K562 (cell line): ENCODE measurements at regions not wholly inside any gene's neighbourhood (a gene's known extent, or its start where the extent isn't known, plus 50 kb on each side); places are given as distances from the start of the nearest gene placed in this dataset.

Experiments used
- ATAC-seq: fragments of 200-7000 bp; cut with Tn5 transposase; 3 replicates; pipeline ENCODE4 v1.9.1; 2020; ENCODE audit warnings: moderate library complexity
- BruUV-seq: library from RNA; stranded (reverse); fragments of 400-500 nt; replicated peaks from 2 replicates; lab custom pipeline; 2021; lab: Mats Ljungman, UMichigan
- CTCF ChIA-PET: fragments of 300-600 bp; formaldehyde crosslinking; extraction: SDS; loops from one replicate; lab custom pipeline; 2021; ENCODE audit warnings: low intra/inter-chr PET ratio; lab: Yijun Ruan, JAX
- POLR2A ChIA-PET: fragments of 300-600, 350-650 bp; sonication (Branson Sonifier 250); formaldehyde crosslinking; extraction: SDS; loops from one replicate; lab custom pipeline; 2021; ENCODE audit warnings: antibody characterized with exemption, inconsistent platforms; lab: Yijun Ruan, JAX
- DNase-seq, 4 experiments: peaks; one replicate each; pipeline versions ENCODE4 v3.0.0 to v3.0.0-alpha.2; 2011 to 2018; ENCODE audit warnings: low spot score in 3 of 4, mixed read lengths in 3 of 4; ENCODE audit errors: extremely low read depth in 1 of 4
- FAIRE-seq: peaks from 2 replicates; lab custom pipeline; 2011; peaks lifted over from hg19 to GRCh38; lab: Jason Lieb, UNC
- H2AFZ ChIP-seq: 2 replicates; pipeline ENCODE4 v1.6.0; 2011; ENCODE audit warnings: low read depth, low read length, control low read depth, inconsistent platforms
- H3K27ac ChIP-seq: fragments of 200-600 bp; 3 replicates; pipeline ENCODE4 v1.8.0; 2011; ENCODE audit warnings: low read depth, mild to moderate bottlenecking, control low read depth, inconsistent platforms, low read length, moderate library complexity, mixed read lengths; ENCODE audit errors: extremely low read depth
- H3K27me3 ChIP-seq, 2 experiments: fragments of 300-600 bp in 1 of 2; 2 replicates in 1 of 2; 3 replicates in 1 of 2; pipeline versions ENCODE4 v1.6.0 to v1.8.0; 2011; ENCODE audit warnings: inconsistent platforms in 2 of 2, low read length in 2 of 2, mild to moderate bottlenecking in 1 of 2, mixed read lengths in 1 of 2, moderate library complexity in 1 of 2; ENCODE audit not compliant: control insufficient read depth in 2 of 2, insufficient read depth in 2 of 2
- H3K36me3 ChIP-seq: fragments of 300-600 bp; 3 replicates; pipeline ENCODE4 v1.8.0; 2011; ENCODE audit warnings: mild to moderate bottlenecking, low read length, inconsistent platforms; ENCODE audit not compliant: control insufficient read depth, insufficient read depth
- H3K4me1 ChIP-seq, 2 experiments: fragments of 200-600 bp in 1 of 2; replicated peaks in 1 of 2; 2 replicates in 1 of 2; 3 replicates in 1 of 2; pipeline versions ENCODE4 v1.5.1 to v1.8.0; 2011; ENCODE audit warnings: inconsistent platforms in 2 of 2, low read length in 2 of 2, mild to moderate bottlenecking in 1 of 2, mixed read lengths in 1 of 2, moderate library complexity in 1 of 2; ENCODE audit not compliant: control insufficient read depth in 2 of 2, insufficient read depth in 2 of 2
- H3K4me2 ChIP-seq: 2 replicates; pipeline ENCODE4 v1.6.1; 2011; ENCODE audit warnings: low read length, control low read depth, inconsistent platforms, mixed read lengths; ENCODE audit not compliant: insufficient read depth
- H3K4me3 ChIP-seq: fragments of 200-600 bp; sonication (generic), shearing (Covaris generic); 2 replicates; pipeline ENCODE4 v1.5.1; 2016; ENCODE audit warnings: control low read depth, inconsistent platforms
- H3K79me2 ChIP-seq: fragments of 200-600 bp; 3 replicates; pipeline ENCODE4 v1.8.0; 2011; ENCODE audit warnings: low read length, inconsistent platforms; ENCODE audit not compliant: control insufficient read depth, insufficient read depth
- H3K9ac ChIP-seq, 2 experiments: 2 replicates each; pipeline versions ENCODE4 v1.6.0 to v1.6.1; 2011; ENCODE audit warnings: low read depth in 2 of 2, low read length in 2 of 2, control low read depth in 1 of 2, inconsistent platforms in 1 of 2, mild to moderate bottlenecking in 1 of 2, mixed read lengths in 1 of 2; ENCODE audit not compliant: insufficient read depth in 1 of 2
- H3K9me1 ChIP-seq: one replicate; pipeline ENCODE4 v1.6.0; 2011; ENCODE audit warnings: inconsistent platforms, mild to moderate bottlenecking, low read length, moderate library complexity; ENCODE audit not compliant: control insufficient read depth, insufficient read depth
- H3K9me3 ChIP-seq: replicated peaks from 2 replicates; pipeline ENCODE4 v1.5.1; 2011; ENCODE audit warnings: low read depth, low read length, inconsistent platforms; ENCODE audit not compliant: control insufficient read depth, insufficient read depth
- H4K20me1 ChIP-seq: replicated peaks from 2 replicates; pipeline ENCODE4 v1.6.1; 2011; ENCODE audit warnings: low read length, inconsistent platforms, mixed read lengths; ENCODE audit not compliant: control insufficient read depth, insufficient read depth
- ATF3 ChIP-seq, 2 experiments: fragments of 450-650 bp in 1 of 2; sonication (generic) in 1 of 2; formaldehyde crosslinking in 1 of 2; IDR thresholded peaks in 1 of 2; conservative IDR thresholded peaks in 1 of 2; 2 replicates each; pipeline versions ENCODE4 v1.6.1 to v1.8.1; 2016 to 2023; ENCODE audit warnings: mild to moderate bottlenecking in 2 of 2, moderate library complexity in 2 of 2, inconsistent platforms in 1 of 2, missing genetic modification reagents in 1 of 2
- CEBPB ChIP-seq: fragments of 450-650 bp; IDR thresholded peaks from 2 replicates; pipeline ENCODE4 v1.6.1; 2016; ENCODE audit warnings: missing genetic modification characterization, missing compliant biosample characterization
- NR1H2 ChIP-seq: sonication (generic); formaldehyde crosslinking; IDR thresholded peaks from 2 replicates; pipeline ENCODE4 v1.4.0; 2020; ENCODE audit warnings: mild to moderate bottlenecking, missing genetic modification reagents
- PHF8 ChIP-seq: fragments of 200-600 bp; sonication (generic); IDR thresholded peaks from 2 replicates; pipeline ENCODE4 v1.6.1; 2012; ENCODE audit warnings: mixed run types, mild to moderate bottlenecking, inconsistent platforms, low read length, moderate library complexity, borderline replicate concordance
- RBM17 ChIP-seq: fragments of 200-400 bp; formaldehyde crosslinking; IDR thresholded peaks from 2 replicates; pipeline ENCODE4 v1.6.1; 2017; ENCODE audit warnings: low read depth, mild to moderate bottlenecking, low read length, borderline replicate concordance
- SOX6 ChIP-seq: fragments of 450-650 bp; IDR thresholded peaks from 2 replicates; pipeline ENCODE4 v1.6.1; 2014; ENCODE audit warnings: mild to moderate bottlenecking
- WGBS: fragments of 100-300 bp; shearing (Covaris generic); methylation state at CpG from one replicate; pipeline ENCODE4 v1.1.6; 2016; ENCODE audit warnings: low coverage, mixed read lengths; ENCODE audit not compliant: insufficient coverage; ENCODE audit errors: missing lambda C conversion rate; 5-methylcytosine and 5-hydroxymethylcytosine counted together
- in situ Hi-C: fragments of 300-500 bp; cut with MboI; formaldehyde crosslinking; loops from 4 replicates; pipeline ENCODE4 v1.15.0; 2018; ENCODE audit warnings: inconsistent platforms, mixed read lengths
- intact Hi-C: fragments of 100-400 bp; cut with micrococcal nuclease; formaldehyde crosslinking; loops from 2 replicates; pipeline ENCODE4 v1.14.2; 2022
- TF ChIP-seq, protein P1 (sequence below): sonication (generic); formaldehyde crosslinking; IDR thresholded peaks from 2 replicates; pipeline ENCODE4 v1.8.0; 2022; ENCODE audit warnings: mild to moderate bottlenecking, missing genetic modification reagents
- TF ChIP-seq, protein P2 (sequence below): IDR thresholded peaks from 2 replicates; pipeline ENCODE4 v1.6.1; 2011; ENCODE audit warnings: borderline replicate concordance, low read depth, mild to moderate bottlenecking, moderate library complexity, low read length; ENCODE audit not compliant: insufficient read depth, poor library complexity, severe bottlenecking

DNA sequence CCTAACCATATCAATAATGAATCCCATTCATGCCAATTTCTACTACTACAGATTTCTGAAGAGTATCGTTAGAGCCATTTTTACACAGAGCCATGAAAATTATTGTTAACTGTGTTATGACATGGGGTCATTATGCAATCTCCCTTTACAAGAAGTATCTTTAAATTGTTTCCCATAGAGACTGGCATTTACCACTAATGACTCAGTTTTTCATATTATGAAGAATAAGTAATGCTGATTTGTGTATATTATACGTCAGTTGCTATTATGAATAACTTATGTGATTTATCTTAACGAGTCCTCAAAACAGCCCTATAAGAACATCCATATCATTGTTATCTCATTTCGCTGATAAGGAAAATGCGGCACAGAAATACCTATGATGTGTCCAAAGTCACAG lies 173.8 kb downstream of the KCNJ2 start (continued):
- TF ChIP-seq CEBPB (tag) (no peak), PHF8 (no peak)

GRCh38 chr17:70344386-70345060 lies 175.2 kb downstream of the KCNJ2 start:
- Histone ChIP-seq H3K9me1 (no peaks in the 10 kb centered on the region), H3K27me3 (no peaks in the 10 kb centered on the region), H2AFZ (no peak overlapping the region), H3K36me3 (no peaks in the 10 kb centered on the region), H3K27ac (no peak overlapping the region), H3K9ac (no peak overlapping the region), H3K4me3 (no peak overlapping the region)
- DNase-seq (no peak), FAIRE-seq (no peak)
- CTCF ChIA-PET: no interaction called here
- intact Hi-C loops: no loop called here
- in situ Hi-C loops: no loop called here
- TF ChIP-seq ATF3 (IDR thresholded peaks at IDR 0.05) (no peak), ATF3 (CRISPR knock-in tag; conservative IDR thresholded peaks at IDR 0.05) (no peak), NR1H2 (CRISPR knock-in tag) (no peak), SOX6 (no peak), RBM17 (no peak)
- TF ChIP-seq, protein P1, sequence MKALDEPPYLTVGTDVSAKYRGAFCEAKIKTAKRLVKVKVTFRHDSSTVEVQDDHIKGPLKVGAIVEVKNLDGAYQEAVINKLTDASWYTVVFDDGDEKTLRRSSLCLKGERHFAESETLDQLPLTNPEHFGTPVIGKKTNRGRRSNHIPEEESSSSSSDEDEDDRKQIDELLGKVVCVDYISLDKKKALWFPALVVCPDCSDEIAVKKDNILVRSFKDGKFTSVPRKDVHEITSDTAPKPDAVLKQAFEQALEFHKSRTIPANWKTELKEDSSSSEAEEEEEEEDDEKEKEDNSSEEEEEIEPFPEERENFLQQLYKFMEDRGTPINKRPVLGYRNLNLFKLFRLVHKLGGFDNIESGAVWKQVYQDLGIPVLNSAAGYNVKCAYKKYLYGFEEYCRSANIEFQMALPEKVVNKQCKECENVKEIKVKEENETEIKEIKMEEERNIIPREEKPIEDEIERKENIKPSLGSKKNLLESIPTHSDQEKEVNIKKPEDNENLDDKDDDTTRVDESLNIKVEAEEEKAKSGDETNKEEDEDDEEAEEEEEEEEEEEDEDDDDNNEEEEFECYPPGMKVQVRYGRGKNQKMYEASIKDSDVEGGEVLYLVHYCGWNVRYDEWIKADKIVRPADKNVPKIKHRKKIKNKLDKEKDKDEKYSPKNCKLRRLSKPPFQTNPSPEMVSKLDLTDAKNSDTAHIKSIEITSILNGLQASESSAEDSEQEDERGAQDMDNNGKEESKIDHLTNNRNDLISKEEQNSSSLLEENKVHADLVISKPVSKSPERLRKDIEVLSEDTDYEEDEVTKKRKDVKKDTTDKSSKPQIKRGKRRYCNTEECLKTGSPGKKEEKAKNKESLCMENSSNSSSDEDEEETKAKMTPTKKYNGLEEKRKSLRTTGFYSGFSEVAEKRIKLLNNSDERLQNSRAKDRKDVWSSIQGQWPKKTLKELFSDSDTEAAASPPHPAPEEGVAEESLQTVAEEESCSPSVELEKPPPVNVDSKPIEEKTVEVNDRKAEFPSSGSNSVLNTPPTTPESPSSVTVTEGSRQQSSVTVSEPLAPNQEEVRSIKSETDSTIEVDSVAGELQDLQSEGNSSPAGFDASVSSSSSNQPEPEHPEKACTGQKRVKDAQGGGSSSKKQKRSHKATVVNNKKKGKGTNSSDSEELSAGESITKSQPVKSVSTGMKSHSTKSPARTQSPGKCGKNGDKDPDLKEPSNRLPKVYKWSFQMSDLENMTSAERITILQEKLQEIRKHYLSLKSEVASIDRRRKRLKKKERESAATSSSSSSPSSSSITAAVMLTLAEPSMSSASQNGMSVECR (CRISPR knock-in tag): no peak
- TF ChIP-seq, protein P2, sequence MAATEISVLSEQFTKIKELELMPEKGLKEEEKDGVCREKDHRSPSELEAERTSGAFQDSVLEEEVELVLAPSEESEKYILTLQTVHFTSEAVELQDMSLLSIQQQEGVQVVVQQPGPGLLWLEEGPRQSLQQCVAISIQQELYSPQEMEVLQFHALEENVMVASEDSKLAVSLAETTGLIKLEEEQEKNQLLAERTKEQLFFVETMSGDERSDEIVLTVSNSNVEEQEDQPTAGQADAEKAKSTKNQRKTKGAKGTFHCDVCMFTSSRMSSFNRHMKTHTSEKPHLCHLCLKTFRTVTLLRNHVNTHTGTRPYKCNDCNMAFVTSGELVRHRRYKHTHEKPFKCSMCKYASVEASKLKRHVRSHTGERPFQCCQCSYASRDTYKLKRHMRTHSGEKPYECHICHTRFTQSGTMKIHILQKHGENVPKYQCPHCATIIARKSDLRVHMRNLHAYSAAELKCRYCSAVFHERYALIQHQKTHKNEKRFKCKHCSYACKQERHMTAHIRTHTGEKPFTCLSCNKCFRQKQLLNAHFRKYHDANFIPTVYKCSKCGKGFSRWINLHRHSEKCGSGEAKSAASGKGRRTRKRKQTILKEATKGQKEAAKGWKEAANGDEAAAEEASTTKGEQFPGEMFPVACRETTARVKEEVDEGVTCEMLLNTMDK: no peak
- TF ChIP-seq, all 486 proteins: peak for 0
- no peaks in the 10 kb centered on the region for H4K20me1 ChIP-seq
- POLR2A ChIA-PET: no interaction called here
- no peaks in the 10 kb centered on the region for H3K79me2 ChIP-seq
- BruUV-seq: no TSS peak
- WGBS: 0% methylated on average over 6 of the region's 6 CpGs
- no peak for ATAC-seq
- H3K4me1 ChIP-seq: no peaks in the 10 kb centered on the region
- H3K4me2 ChIP-seq: no peak overlapping the region
- H3K9me3 ChIP-seq: no peaks in the 10 kb centered on the region
